ENCODE measurements at regions not wholly inside any gene's neighbourhood (a gene's known extent, or its start where the extent isn't known, plus 50 kb on each side); places are given as distances from the start of the nearest gene placed in this dataset.
"Not testable (repeated sequence)": the region's sequence is repeated elsewhere in the genome, so short reads cannot be mapped to it uniquely, and the experiment has no call there.

DNA sequence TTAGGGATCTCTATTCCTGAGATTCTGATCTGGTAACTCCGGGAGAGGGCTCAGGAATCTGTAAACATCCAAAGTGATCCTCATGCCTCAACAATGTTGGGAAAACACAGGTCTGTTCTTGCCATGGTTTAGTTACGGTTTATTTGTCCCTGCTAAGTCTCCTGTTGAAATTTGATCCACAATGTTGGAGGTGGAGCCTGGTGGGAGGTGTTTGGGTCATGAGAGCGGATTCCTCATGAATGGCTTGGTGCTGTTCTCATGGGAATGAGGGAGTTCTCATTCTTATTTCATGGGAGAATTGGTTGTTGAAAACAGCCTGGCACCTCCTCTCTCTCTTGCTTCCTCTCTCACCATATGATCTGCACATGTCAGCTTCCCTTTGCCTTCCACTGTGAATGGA, 608.6 kb upstream of the GOT2 start:
- DNase-seq, result no peak

- no peak for DNase-seq
These were observed 607.3 kb upstream of the GOT2 start for GRCh38 chr16:59341368-59341767.

DNA sequence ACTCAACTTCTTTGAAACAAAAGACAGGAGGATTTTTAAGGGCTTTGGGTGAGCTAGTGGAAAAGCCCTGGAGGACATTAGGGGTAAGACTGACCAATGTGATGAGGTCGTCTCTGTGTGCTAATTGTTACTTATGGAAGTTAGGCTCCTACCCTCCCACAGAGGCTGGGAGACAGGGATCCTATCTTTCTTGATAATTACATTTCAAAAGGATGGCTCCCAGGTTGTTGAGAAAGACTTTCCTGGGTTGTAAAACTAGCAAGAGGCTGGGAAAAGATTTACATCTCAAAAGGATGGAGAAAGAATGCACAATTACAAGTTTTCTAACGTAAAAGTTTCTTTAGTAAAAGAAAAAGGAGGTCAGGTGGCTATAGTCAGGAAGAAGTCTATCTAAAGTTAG, 605.8 kb upstream of the GOT2 start:
- DNase-seq, result no peak

DNA sequence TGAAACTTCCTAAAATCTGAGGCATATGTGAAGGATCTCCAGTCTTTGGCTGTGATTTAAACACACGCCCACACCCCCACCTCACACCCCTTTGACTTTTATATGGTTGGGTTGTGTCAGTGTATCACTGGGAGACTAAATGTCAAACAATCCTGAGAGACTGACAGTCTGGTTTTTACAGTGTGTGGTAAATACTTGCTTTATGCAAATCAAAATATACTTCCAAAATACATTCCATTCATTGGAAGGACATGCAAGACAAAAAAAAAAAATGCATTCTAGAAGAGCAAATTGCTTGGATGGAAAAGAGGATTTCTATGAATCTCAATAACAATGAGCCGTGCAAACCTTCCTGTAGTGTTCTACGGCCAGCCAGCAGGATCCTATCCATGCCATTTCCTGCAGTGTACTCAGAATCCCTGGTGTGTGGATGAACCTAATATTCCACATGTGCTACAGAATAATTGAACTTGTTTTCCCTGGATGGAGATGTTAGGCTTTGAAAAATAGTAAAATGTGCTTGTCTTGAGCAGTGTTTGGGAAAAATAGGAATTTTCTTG, 602.1 kb upstream of the GOT2 start:
- DNase-seq, result no peak

DNA sequence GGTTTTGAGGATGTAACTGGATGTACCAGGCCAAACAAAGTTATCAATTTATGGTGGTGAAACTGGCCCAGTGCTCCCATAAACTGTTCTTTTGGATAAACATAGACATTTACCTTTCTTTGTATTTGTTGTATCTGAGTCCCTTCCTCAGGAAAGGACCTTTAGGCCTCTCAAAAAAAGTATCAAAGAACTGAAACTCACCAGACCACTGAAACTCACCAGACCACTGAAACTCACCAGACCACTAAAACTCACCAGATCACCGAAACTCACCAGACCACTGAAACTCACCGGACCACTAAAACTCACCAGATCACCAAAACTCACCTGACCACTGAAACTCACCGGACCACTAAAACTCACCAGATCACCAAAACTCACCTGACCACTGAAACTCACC, 597.6 kb upstream of the GOT2 start:
- not testable (repeated sequence) for DNase-seq

- no peak for DNase-seq
These were observed 596.0 kb upstream of the GOT2 start for GRCh38 chr16:59330019-59330670.

DNA sequence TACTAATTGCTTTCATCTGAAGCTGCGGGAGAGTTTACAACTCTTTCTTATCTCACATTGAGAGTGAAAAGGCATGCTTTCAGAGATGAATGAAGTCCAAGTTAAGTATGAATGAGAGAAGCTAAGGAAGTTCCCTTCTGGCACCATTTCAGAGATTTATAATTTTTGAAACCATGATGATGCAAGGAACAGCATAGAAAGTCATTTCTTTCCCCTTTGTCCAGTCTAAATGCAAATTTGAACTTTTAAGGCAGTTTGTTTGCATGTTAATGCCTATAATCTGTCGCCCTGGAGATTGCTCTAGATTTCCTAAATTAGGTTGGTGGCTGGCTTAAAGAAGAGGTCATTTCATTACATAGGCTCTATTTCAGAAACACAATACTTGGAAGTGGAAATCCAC, 594.8 kb upstream of the GOT2 start:
- DNase-seq, result no peak

DNA sequence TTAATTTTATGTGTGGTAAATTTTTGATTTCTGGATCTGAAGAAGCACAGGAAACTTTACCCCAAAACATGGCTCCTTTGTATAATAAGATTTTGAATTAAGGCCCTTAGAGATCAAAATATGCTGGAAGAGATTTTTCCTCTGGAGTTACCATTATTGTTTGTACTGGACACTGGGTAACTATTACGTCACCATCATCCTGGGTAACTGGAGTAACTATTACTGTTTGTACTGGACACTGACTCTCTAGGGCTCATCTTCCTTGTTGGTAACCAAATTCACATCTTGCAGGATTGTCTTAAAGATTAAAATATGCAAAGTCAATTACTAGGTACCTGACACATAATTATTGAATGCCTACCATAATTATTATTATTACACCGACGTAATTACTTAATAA, 593.8 kb upstream of the GOT2 start:
- no peak for DNase-seq

DNA sequence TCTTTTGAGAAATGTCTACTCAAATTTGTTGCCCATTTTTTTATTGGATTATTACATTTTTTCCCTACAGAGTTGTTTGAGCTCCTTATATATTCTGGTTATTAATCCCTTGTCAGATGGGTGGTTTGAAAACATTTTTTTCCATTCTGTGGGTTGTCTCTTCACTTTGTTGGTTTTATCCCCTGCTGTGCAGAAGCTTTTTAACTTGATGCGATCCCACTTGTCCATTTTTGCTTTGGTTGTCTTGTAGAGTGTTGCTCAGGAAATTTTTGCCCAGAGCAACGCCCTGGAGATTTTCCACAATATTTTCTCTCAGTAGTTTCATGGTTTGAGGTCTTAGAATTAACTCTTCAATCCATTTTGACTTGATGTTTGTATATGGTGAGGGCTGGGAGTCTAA, 592.8 kb upstream of the GOT2 start:
- no peak for DNase-seq

DNA sequence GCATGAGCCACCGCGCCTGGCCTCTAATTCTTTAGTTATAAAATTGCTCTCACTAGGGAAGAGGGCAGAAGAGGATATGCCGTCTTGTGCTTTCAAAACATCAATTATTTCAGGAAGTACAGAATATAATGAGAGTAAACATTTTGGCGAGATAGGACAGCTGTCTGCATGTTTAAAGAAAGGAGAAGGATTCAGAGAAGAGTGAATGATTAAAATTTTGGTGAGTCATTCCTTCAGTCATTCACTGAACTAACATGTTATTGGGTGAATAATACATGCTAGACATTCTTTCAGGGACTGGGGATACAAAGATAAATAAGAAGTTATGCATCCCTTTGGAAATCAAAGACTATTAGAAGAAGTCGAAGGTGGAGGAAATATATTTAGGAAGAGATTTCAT, 590.3 kb upstream of the GOT2 start:
- DNase-seq, result no peak

DNA sequence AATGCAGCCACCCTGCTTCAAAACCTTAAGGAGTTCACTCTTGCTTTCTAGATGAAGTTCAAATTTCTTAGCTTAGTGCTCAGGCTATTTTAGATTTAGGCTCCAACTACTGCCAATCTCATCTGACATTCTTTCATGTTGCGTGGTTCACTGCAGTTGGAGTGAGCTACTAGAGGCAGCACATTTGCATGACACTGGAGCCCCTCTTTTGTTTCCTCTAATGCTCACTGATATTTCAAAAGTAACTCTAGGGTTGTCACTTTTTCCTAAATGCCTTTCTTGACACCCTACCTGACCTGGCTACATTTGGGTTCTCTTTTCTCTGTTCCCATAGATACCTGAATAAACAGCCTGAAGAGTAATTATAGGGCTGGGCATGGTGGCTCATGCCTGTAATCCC, 586.5 kb upstream of the GOT2 start:
- DNase-seq, result no peak

- DNase-seq, result no peak
These were observed 585.8 kb upstream of the GOT2 start for GRCh38 chr16:59319871-59320270.

- no peak for DNase-seq
These were observed 571.7 kb upstream of the GOT2 start for GRCh38 chr16:59305850-59306249.

GRCh38 chr16:59296888-59297287, 562.8 kb upstream of the GOT2 start:
- DNase-seq, result no peak

- DNase-seq, result no peak
These were observed 562.0 kb upstream of the GOT2 start for GRCh38 chr16:59295993-59296736.

GRCh38 chr16:59295474-59295873, 561.4 kb upstream of the GOT2 start:
- DNase-seq, result no peak

GRCh38 chr16:59290718-59291117, 556.6 kb upstream of the GOT2 start:
- DNase-seq, result no peak

- no peak for DNase-seq
These were observed 555.0 kb upstream of the GOT2 start for GRCh38 chr16:59289151-59289550.

DNA sequence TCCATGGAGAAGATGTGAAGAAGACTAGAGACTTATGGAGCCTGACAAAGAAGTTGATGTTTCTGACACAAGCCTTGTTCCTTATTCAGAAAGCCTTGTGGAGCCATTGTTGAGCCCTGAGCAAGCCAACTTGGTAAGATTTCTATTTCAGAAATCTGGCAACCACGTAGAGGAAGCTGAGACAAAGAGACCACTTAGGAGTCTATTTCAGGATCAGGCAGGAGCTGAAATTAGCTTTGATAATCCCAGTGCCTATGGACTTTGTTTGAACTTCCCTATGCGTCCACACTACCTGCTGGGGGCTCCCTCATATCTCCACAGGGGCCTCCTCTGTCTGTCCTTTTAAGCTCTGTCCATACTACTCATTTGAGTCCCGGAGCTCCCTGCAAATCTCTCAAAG, 540.0 kb upstream of the GOT2 start:
- DNase-seq, result no peak

DNA sequence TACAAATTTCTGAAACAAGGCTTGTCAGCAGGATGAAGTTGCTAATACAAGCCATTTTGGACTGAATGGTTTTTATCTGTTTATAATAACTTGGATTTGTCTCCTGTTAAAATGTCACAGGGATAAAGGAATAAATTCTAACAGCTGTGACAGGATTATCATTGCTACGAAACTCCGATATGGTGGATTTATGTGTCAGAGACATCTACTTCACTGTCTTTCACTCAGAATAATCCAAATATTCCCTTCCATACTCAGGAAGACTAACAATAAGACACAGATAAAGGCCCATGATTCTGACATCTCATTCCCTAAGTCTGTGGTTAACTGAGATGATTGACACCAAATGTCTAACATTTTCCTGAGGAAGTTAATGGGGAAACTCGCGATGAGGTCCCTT, 529.8 kb upstream of the GOT2 start:
- no peak for DNase-seq

GRCh38 chr16:59260892-59261291, 526.8 kb upstream of the GOT2 start:
- no peak for DNase-seq

GRCh38 chr16:59259950-59260319, 525.8 kb upstream of the GOT2 start:
- no peak for DNase-seq

DNA sequence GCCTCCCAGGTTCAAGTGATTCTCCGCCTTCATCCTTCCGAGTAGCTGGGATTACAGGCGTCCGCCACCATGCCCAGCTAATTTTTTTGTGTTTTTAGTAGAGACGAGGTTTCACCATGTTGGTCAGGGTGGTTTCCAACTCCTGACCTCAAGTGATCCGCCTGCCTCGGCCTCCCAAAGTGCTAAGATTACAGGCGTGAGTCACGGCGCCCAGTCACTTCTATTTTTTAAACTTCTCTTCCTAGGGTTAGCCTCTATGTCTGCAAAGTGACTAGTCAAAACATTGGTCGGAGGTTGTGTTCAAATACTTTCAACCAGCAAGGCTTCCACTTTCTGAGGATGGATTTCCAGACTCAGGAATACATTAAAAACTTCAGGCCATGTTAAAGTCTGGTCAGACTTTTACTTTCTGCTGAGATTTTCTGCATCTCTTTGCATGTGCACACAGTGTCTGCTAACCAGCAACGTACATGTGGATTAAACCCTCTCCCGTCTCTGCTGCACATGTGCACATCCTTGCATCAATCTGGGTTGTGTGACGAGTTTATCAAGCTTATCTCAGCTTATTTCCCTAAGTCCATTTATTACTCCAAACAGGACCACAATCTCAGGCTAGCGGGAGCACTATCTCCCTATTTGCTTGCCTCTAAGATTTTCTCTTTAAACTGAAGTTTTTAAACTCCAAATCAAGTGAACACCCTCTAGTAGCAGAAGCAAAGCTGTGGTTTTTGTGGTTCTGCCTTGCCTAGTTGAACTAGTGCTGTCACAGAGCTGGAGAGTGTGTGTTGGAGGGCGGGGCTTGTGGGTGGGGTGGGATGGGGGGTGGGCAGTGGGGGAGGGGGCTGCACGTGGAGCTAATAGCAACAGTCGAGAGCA, 525.2 kb upstream of the GOT2 start:
- no peak for DNase-seq

DNA sequence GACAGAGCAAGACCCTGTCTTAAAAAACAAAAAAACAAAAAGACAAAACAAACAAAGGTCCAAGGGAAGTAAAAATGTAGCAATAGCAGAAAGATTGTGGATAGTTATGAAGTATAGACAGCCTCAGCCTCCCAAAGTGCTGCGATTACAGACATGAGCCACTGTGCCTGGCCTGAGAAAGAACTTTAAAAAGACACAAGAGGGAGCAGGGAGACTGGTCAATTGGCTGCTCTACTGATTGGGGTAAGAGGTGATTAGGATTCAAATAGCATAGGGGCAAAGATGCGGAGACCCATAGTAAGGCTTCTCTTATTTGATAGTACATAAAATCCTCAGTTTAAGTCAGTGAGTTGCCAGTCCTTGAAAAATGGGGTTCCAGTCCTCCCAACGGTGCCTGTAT, 518.2 kb upstream of the GOT2 start:
- DNase-seq, result no peak
